Keratinocyte (primary cell): ENCODE measurements at regions not wholly inside any gene's neighbourhood (a gene's known extent, or its start where the extent isn't known, plus 50 kb on each side); places are given as distances from the start of the nearest gene placed in this dataset.

ENCODE experiments used
- DNase-seq: peaks from one replicate; pipeline ENCODE4 v3.0.0-alpha.2; 2011; ENCODE audit warnings: low read depth, missing footprints, low spot score
- FAIRE-seq: peaks from 2 replicates; lab custom pipeline; 2011; peaks lifted over from hg19 to GRCh38; lab: Jason Lieb, UNC
- H2AFZ ChIP-seq: 2 replicates; pipeline ENCODE4 v1.6.0; 2012; ENCODE audit warnings: low read length, control low read depth, inconsistent platforms; ENCODE audit not compliant: control insufficient read depth
- H3K27ac ChIP-seq: 2 replicates; pipeline ENCODE4 v1.5.1; 2011; ENCODE audit warnings: low read length; ENCODE audit not compliant: control insufficient read depth, insufficient read depth
- H3K27me3 ChIP-seq: 3 replicates; pipeline ENCODE4 v1.6.0; 2011; ENCODE audit warnings: low read length; ENCODE audit not compliant: control insufficient read depth, insufficient read depth; ENCODE audit errors: extremely low read depth
- H3K36me3 ChIP-seq, 2 experiments: 2 replicates in 1 of 2; 3 replicates in 1 of 2; pipeline ENCODE4 v1.5.1; 2011; ENCODE audit warnings: low read length in 2 of 2, mild to moderate bottlenecking in 1 of 2; ENCODE audit not compliant: control insufficient read depth in 2 of 2, insufficient read depth in 2 of 2; ENCODE audit errors: extremely low read depth in 1 of 2
- H3K4me1 ChIP-seq: 3 replicates; pipeline ENCODE4 v1.5.1; 2011; ENCODE audit warnings: low read length; ENCODE audit not compliant: control insufficient read depth, insufficient read depth; ENCODE audit errors: extremely low read depth
- H3K4me2 ChIP-seq: 3 replicates; pipeline ENCODE4 v1.6.0; 2011; ENCODE audit warnings: low read depth, low read length; ENCODE audit not compliant: control insufficient read depth, insufficient read depth; ENCODE audit errors: extremely low read depth
- H3K4me3 ChIP-seq, 3 experiments: fragments of 200-600 bp in 1 of 3; sonication (generic) in 1 of 3; 2 replicates in 2 of 3; 3 replicates in 1 of 3; pipeline ENCODE4 v1.5.1; 2011 to 2016; ENCODE audit warnings: low read length in 3 of 3, mild to moderate bottlenecking in 3 of 3, control low read depth in 2 of 3, inconsistent platforms in 1 of 3, low read depth in 1 of 3, mixed read lengths in 1 of 3, mixed run types in 1 of 3, moderate library complexity in 1 of 3; ENCODE audit not compliant: control insufficient read depth in 2 of 3, insufficient read depth in 2 of 3; ENCODE audit errors: extremely low read depth in 1 of 3
- H3K79me2 ChIP-seq: 2 replicates; pipeline ENCODE4 v1.6.0; 2012; ENCODE audit warnings: low read length; ENCODE audit not compliant: control insufficient read depth, insufficient read depth
- H3K9ac ChIP-seq: 3 replicates; pipeline ENCODE4 v1.6.0; 2011; ENCODE audit warnings: low read length; ENCODE audit not compliant: control insufficient read depth, insufficient read depth; ENCODE audit errors: extremely low read depth
- H3K9me1 ChIP-seq: 3 replicates; pipeline ENCODE4 v1.6.0; 2011; ENCODE audit warnings: low read length; ENCODE audit not compliant: control insufficient read depth, insufficient read depth; ENCODE audit errors: extremely low read depth
- H3K9me3 ChIP-seq: 2 replicates; pipeline ENCODE4 v1.5.1; 2012; ENCODE audit warnings: low read depth, low read length; ENCODE audit not compliant: control insufficient read depth
- H4K20me1 ChIP-seq: 3 replicates; pipeline ENCODE4 v1.6.0; 2011; ENCODE audit warnings: low read length; ENCODE audit not compliant: control insufficient read depth, insufficient read depth; ENCODE audit errors: extremely low read depth
- EZH2 ChIP-seq: IDR thresholded peaks from one replicate; pipeline ENCODE4 v1.6.1; 2012; ENCODE audit warnings: inconsistent platforms, mild to moderate bottlenecking, low read length, moderate library complexity
- dilution Hi-C: fragments of 300-500 bp; cut with MboI; formaldehyde crosslinking; loops from one replicate; pipeline ENCODE4 v1.7.0; 2020; ENCODE audit warnings: low sequenced_read_pairs; ENCODE audit not compliant: extremely low pct_ligation_motif_present
- TF ChIP-seq, protein P1 (sequence below), 3 experiments: IDR thresholded peaks in 1 of 3; conservative IDR thresholded peaks in 1 of 3; optimal IDR thresholded peaks in 1 of 3; 2 replicates in 2 of 3; 3 replicates in 1 of 3; pipeline versions ENCODE3 to v1.5.1; 2011; ENCODE audit warnings: low read length in 3 of 3, mild to moderate bottlenecking in 3 of 3, moderate library complexity in 2 of 3, control low read depth in 1 of 3, inconsistent platforms in 1 of 3; ENCODE audit not compliant: insufficient read depth in 2 of 3; ENCODE audit errors: extremely low read depth in 1 of 3

DNA sequence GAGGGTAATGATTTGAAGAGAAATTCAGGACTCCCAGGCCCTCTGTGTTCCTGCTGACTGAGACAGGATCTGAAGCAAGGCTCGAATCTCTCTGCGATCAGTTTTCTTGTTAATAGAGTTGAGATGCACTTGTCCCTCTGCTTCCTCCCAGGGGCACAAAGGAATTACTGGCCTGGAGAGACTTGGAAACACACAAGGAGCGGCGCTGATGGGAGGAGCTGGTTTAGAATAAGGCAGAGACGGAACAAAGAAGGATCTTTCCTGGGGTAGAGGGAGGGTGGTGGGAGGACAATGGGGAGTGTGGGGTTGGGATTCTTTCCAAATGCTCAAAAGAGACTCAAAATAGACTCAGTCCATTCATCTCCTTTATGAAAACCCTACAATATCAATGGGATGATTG lies 719.1 kb downstream of the UQCRFS1 start:
- no peak for DNase-seq
- no peak for FAIRE-seq
- no peaks in the 10 kb centered on the region for H4K20me1 ChIP-seq
- H3K9ac ChIP-seq: no peak overlapping the region
- no peak overlapping the region for H2AFZ ChIP-seq
- H3K27ac ChIP-seq: no peak overlapping the region
- no peaks in the 10 kb centered on the region for H3K9me3 ChIP-seq
- H3K79me2 ChIP-seq: no peaks in the 10 kb centered on the region
- no peaks in the 10 kb centered on the region for H3K4me1 ChIP-seq
- no peaks in the 10 kb centered on the region for H3K9me1 ChIP-seq
- no peaks in the 10 kb centered on the region for H3K27me3 ChIP-seq
- TF ChIP-seq, protein P1, sequence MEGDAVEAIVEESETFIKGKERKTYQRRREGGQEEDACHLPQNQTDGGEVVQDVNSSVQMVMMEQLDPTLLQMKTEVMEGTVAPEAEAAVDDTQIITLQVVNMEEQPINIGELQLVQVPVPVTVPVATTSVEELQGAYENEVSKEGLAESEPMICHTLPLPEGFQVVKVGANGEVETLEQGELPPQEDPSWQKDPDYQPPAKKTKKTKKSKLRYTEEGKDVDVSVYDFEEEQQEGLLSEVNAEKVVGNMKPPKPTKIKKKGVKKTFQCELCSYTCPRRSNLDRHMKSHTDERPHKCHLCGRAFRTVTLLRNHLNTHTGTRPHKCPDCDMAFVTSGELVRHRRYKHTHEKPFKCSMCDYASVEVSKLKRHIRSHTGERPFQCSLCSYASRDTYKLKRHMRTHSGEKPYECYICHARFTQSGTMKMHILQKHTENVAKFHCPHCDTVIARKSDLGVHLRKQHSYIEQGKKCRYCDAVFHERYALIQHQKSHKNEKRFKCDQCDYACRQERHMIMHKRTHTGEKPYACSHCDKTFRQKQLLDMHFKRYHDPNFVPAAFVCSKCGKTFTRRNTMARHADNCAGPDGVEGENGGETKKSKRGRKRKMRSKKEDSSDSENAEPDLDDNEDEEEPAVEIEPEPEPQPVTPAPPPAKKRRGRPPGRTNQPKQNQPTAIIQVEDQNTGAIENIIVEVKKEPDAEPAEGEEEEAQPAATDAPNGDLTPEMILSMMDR (optimal IDR thresholded peaks at IDR 0.05 in 1 of 3, IDR thresholded peaks at IDR 0.05 in 1 of 3, conservative IDR thresholded peaks at IDR 0.05 in 1 of 3; ENCODE audit: extremely low read depth in 1 of 3, insufficient read depth in 2 of 3, low read length in 3 of 3): no peak
- no peak for TF ChIP-seq EZH2
- H3K4me2 ChIP-seq: no peak overlapping the region
- no peaks in the 10 kb centered on the region for H3K36me3 ChIP-seq
- dilution Hi-C loops: no loop called here
- no peak overlapping the region for H3K4me3 ChIP-seq

- Histone ChIP-seq H2AFZ (no peak overlapping the region), H3K9ac (no peak overlapping the region), H3K9me3 (no peaks in the 10 kb centered on the region), H3K27me3 (no peaks in the 10 kb centered on the region), H3K9me1 (no peaks in the 10 kb centered on the region), H3K79me2 (no peaks in the 10 kb centered on the region), H3K36me3 (no peaks in the 10 kb centered on the region), H3K4me1 (no peaks in the 10 kb centered on the region), H3K4me3 (no peak overlapping the region), H3K27ac (no peak overlapping the region), H3K4me2 (no peak overlapping the region), H4K20me1 (no peaks in the 10 kb centered on the region)
- FAIRE-seq (no peak), DNase-seq (no peak)
- dilution Hi-C loops: no loop called here
- TF ChIP-seq, protein P1 (optimal IDR thresholded peaks at IDR 0.05 in 1 of 3, IDR thresholded peaks at IDR 0.05 in 1 of 3, conservative IDR thresholded peaks at IDR 0.05 in 1 of 3; ENCODE audit: extremely low read depth in 1 of 3, insufficient read depth in 2 of 3, low read length in 3 of 3): no peak
- no peak for TF ChIP-seq EZH2
Measured at GRCh38 chr19:28492621-28493020, 720.3 kb downstream of the UQCRFS1 start.
